Umbilical cord (tissue), 1 donor: ENCODE measurements at regions not wholly inside any gene's neighbourhood (a gene's known extent, or its start where the extent isn't known, plus 50 kb on each side); places are given as distances from the start of the nearest gene placed in this dataset.
"Not testable (repeated sequence)": the region's sequence is repeated elsewhere in the genome, so short reads cannot be mapped to it uniquely, and the experiment has no call there.

Experiments
- DNase-seq: peaks from one replicate; pipeline ENCODE4 v3.0.0-alpha.2; 2015; ENCODE audit warnings: low spot score

DNA sequence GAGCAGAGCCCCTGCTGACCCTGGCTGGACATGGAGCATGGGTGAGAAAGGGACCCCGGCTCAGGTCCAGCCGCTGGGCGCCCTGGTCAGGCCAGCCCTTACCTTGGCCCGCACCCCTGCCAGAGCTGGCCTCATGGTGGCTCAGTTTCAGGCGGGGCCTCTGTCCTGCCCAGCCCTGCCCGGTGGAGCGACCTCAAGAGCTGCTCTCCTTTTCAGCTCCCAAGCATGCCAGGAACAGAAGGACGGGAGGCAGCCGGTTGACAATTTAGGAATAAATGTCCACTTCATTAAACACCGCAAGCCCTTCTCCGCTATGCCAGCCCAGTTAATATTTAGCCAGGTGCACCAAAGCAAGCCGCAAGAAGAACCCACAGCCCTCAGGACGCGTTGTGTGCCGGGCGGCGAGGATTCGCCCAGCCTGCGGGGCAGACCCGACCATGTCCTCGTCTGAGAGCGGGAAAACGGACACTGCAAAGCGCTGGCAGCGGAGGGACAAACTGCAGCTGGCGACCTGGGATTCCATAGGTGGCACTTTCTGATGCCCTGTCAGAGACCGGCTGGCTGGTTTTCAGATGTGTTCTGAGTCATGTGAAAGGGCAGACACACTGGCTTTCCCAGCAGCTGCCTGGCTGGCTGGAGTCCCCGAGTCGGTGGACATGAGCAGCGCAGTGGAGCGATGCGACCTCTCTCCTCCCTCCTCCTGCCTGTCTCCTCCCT is 221.9 kb downstream of the TTLL2 start:
- no peak for DNase-seq

DNA sequence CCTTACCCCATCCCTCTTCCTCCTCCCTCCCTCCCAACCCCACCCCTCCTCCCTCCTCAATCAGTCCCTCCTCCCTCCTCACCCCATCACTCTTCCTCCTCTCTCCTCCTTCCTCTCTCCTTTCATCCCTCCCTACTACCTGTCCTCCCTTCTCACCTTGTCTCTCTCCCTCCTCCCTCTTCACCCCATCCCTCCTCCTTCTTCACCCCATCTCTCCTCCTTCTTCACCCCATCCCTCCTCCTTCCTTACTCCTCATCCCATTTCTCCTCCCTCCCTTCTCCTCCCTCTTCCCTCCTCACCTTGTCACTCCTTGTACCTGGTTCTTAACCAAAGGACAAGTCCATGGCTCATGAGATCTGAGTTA is 222.4 kb downstream of the TTLL2 start:
- no peak for DNase-seq

DNA sequence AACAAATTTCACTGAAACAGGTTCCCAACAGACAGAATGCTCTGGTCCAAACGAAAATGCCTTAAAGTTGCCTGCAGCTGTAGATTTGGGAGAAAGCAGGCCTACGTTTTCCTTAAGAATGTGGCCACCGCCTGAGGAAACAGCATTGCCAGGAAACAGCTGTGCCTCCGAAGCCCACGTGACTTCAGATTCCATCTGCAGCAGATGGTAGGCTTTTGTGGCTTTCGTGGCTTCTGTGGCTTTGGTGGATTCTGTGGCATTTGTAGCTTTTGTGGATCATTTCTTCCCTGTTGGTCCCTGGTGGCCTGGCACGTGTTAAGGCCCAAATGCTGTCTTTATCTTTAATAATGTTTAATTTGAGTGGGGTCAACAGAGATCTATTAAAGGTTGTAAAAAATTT is 222.9 kb downstream of the TTLL2 start:
- peak; percentile 25 for DNase-seq

DNA sequence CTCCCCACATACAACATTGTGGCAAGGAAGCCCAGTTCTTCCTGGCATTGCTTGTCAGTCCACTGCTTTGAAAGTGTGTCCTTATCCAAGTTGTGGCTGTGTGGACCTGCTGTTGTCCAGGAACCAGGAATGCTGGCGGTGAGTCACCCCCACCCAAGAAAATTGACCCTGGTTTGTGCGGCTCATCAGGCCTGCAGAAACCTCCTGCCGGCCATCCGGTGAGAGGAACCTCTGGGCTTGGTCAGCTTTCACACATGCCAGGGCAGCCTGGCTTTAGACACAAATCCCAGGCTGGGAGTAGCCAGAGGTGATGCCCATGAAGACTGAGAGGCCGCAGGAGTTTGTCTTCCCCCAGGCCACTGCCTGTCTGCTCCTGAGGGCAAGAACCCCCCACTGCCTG is 223.6 kb downstream of the TTLL2 start:
- DNase-seq: no peak

DNA sequence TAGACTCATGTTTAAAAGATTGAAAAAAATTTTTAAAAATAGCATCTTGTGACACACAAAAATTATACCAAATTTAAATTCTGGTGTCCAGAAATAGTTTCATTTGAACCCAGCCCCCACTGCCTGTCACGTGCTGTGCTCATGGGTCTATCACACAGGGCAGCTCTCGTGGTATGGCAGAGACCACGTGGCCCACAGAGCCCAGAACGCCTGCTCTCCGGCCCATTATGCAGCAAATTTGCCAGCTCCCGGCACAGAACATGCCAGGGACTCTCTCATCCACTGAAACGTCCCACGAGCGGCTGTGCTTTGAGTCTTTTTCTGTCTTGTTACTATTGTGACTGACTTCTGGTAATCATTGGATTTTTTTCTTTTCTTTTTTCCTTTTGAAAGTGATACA is 224.3 kb downstream of the TTLL2 start:
- DNase-seq: no peak

DNA sequence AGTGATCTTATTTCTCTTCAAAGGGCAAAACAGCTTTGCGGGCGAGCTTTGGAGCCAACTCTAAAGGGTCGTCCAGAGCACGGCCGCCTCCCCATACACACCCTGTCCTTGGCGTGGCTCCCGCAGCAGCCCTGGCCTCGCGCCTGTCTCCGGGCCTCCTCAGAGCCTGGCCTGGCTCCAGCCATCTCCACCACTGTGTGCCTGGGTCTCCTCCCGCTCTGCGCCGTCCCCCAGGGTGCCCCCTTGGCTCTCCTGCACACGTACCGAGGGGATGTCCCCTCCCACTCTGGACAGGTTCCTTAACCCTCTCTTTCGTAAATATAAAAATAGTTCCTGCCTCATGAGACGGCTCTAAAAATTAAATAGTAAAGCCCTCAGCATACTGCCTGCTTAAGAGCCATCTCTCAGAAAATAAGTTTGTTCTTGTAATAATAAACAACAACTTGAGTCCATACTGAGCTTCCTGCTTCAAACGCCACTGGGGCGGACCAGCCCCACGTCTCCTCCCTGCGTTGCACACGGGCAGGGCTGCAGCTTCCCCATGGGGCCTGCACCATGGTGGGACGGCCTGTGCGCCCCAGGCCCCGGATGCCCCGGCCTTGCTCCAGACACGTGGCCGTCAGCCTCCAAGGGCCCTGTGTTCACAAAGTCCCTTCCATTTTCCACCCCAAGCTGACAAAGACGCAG is 226.2 kb downstream of the TTLL2 start:
- peak; percentile 87 for DNase-seq

DNA sequence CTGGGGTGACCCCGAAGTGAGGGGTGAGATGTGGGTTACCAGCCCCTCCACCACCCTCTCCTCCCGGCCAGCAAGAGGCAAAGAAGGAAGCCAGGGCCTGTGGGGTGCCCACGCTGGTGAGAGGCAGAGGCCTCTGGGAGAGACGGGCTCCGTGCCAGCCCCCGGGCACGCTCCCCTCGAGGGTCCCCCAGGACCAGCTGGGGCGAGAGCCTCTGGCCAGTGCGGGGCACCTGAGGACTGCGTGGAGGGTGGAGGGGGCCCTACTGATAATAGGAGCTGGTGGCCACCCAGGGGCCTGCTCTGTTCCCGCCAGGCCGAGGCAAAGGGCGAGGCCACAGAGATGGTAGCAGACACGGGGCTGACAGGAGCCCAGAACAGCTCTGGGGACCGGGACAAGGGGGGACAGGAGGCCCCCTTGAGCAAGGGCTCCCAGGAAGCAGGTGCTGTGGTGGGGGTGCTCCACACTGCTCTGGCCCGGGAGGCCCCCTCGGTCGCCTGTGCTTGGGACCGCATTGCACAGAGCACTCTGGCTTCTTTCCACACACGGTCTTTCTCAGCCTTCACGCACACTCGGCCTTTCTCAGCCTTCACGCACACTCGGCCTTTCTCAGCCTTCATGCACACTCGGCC is 226.9 kb downstream of the TTLL2 start:
- no peak for DNase-seq

DNA sequence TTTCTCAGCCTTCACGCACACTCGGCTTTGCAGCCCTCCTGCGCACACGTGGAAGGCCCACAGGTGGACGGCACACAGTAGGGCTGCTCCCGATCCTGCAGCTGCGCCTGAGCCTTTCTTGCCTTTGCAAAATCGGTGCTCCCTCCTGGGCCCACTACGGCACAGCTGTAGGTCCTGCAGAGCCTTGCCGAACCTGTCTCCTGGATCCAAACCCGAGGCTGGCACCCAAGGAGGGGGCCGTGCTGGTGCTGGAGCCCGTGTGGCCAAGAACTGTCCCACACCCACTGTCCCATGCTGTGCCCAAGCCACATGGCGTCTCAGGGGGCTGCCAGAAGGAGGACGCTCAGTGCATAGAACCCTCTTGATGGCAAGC is 227.4 kb downstream of the TTLL2 start:
- no peak for DNase-seq

DNA sequence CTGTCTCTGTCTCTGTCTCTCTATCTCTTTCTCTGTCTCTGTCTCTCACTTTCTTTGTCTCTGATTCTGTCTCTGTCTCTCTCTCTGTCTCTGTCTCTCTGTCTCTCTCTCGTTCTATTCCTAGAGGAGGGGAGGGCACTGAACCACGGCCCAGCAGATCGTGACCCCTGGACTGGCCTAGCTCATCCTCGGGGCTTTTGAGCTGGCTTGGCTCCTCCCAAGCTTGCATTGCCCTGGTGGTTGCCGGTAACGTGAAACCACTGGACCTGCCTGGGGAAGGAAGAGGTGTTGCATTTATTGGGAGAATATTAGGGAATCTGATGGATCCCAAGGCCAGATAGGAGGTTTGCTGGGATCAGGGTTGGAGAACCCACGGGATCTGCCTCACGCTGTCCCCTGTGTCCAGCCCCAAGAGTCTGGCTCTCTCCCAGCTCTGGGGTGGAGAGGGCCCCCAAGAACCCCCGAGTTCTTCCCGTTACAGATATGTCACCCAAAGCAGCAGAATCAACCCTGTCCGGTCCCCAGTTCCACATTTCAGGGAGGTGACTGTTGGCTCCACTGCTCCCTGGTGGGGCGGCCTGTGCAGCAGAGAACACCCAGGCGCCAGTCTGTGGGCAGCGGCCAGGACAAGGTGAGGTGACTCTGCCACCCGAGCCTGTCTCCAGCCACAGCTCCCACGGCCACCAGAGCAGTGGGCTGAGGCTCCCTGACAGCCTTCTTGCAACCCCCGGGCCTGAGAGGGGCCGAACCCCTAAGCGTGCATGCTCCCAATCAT is 228.3 kb downstream of the TTLL2 start:
- no peak for DNase-seq

DNA sequence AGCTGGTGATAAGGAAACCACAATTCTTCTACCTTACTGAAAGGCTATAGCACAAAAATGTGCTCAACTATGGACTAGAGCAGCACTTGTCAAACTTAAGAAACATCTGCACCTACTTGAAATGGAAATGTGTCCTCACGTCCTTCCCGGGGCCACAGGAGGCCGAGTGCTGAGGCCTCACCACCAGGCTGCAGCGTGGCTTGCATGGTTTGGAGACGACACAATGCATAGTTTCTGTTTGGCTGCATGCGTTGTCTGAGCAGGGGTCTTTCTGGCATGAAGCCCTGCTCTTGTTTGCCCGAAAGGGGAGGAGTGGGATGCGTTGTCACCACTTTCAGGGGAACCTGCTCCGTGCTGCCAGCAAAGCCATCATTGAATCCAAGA is 228.8 kb downstream of the TTLL2 start:
- DNase-seq: no peak

DNA sequence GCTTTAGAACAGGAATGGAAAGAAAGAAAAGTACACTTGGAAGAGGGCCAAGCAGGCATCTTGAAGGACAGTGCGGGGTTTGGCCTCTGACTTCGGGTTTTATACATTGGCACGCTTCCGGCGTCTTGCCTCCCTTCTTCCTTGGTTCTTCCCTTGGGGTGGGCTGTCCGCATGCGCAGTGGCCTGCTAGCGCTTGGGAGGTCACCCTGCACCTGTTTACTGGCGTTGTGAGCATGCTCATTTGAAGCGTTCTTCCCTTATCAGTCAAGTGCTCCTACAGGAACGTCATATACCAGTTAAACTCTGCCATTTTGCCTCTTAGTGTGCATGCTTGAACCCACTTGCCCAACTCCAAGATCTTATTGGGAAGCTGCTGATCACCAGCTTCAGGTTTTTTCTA is 230.0 kb downstream of the TTLL2 start:
- no peak for DNase-seq

DNA sequence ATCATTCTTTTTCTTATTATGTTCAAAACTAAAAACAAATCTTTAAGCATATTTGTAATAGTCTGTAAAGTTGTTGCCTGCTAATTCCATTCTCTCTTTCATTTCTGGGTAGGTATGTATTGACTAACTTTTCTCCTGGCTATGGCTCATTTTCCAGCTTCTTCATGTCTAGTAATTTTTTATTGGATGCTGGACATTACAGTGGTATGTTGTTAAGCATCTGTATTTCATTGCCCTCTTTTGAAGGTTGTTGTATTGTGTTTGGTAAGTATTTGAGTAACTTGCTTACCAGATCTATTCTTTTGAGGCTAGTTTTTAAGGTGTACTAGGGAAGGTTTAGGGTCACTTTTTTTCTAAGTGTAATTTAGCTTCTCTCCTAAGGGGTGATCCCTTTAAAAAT is 230.9 kb downstream of the TTLL2 start:
- DNase-seq: no peak

DNA sequence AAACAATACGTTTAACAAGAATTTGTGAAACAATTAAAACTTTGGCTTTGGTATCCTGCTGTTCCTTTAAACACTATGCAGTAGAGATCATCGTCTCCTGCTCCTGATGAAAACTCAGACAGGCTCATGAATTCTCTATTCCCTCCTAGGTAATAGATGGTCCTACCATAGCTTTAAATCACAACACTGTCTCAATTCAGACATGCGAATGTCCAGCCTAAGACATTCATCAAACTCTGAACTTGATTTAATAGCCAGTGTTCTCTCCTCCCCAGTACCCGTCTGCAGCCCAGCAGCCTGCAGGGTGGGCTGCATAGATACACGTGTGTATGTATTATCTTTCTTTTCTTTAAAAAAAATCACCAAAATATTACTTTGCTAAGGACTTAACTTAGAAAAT is 232.8 kb downstream of the TTLL2 start:
- DNase-seq: no peak

DNA sequence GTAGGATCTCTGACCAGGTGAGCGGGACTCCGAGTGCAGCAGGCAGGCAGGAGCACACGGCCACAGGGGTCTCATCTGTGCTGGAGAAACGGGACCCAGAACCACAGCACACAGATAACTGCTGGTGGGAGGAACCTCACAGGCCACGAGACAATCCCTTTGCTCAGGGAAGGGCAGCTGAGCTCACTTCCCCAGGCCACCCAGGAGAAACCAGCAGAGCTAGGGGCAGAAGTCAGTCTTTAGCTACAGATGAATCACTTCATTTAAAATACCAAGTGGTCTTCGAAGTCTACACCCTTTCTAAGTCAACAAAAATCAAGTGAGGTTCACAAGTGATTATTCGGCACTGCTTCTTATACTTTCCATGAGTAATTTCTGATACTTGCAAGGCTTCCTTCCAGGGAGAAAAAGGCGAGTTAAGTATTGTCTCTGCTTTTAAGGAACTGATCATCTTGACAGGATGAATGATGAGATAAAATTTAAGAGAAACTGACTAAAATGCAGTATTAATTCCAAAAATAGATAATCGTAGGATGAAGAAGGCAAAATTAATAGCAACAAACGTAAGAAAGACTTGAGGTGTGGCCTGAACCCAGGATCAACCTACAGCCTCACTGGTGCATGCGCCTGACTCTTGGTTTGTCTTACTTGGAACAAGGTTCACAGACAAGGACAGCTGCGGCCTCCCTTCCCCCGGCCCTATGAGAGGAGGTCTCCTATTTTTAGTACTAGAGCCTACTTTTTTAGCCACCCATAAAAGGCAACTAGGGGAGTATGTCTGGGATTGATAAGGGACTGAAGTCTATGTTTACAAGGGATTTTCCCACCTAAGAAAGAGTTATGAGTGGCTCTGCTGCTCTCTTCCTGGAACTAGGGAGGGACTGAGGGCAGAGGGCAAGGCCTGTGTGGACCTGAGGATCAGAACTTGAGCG is 233.6 kb downstream of the TTLL2 start:
- peak; percentile 76 for DNase-seq

DNA sequence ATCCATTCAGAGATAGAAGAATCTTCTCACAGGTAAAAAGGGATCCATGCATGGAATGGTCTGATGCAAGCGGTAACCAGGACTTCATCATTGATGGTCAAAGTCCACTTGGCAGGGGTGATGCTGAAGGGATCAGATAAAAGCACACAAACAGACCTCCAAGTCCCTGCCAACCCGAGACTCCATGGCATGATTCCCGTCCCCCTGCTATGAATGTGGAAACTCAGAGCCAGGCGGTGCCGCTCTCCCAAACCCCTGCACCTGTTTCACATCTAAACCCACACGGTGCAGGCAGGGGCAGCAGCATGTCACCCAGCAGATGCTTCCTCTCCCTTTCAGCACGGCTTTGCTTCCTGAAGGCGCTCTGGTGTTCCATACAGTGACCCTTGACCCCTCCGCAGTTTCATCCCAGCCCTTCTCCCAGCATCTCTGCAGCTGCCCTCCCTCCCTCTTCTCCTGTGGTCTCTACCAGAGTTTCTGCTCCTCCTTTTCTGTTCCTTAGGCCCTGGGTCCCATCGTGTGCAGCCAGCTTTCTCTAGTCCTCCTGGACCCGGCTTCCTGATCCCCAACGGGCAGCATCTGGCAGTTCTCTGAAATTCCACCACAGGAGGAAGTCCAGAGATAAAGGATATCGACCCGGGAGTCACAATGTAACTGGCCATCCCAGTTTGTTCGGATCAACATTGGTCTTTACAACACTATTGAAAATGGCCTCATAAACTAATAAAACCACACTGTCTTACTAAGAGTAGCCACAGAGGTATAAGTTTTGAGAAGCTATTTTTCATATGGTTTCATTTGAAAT is 235.0 kb downstream of the TTLL2 start:
- DNase-seq: no peak

DNA sequence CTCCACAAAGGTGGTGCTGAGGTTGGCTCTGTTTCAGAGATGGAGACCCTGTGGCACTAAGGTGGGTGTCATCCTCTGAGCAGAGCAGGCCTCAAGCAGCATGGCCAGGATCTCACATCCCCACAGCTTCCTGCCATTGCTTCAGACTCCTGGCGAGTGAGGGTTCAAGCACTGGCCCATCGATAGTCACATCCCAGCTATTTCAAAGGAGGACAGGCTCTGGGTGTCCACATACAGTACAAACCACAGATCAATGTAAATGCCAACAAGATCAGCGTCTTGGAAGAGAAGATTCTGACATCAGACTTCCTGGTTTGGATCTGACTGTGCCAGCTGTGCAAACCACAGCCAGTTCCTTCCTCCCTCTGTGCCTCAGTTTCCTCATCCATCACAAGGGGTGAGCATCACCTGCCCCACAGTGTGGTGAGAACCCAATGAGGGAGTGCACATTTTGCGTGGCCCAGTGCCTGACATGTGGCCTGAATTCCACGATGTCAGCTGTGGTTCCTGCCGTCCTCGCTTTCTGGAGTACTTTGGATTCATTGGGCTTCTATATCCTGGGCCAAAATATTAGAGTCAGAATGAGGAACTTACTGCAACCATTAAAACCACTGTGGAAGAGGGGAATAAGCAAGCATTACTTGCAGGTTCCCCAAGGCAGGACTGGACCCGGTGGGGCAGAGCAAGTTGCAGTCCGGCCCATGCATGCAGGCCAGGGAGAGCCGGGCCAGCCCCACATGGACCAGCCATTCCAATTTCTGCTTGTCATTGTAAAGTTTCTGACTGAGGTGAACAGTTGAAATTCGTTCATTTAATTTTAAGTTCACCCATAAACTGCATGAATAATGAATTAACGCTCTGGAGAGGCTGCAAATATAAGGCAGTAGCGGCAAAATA is 236.0 kb downstream of the TTLL2 start:
- DNase-seq: no peak

DNA sequence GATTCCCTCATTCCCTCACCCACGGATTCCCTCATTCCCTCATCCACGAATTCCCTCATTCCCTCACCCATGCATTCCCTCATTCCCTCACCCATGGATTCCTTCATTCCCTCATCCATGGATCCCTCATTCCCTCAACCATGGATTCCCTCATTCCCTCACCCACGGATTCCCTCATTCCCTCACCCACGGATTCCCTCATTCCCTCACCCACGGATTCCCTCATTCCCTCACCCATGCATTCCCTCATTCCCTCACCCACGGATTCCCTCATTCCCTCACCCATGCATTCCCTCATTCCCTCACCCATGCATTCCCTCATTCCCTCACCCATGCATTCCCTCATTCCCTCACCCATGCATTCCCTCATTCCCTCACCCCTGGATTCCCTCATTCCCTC is 238.0 kb downstream of the TTLL2 start:
- not testable (repeated sequence) for DNase-seq

DNA sequence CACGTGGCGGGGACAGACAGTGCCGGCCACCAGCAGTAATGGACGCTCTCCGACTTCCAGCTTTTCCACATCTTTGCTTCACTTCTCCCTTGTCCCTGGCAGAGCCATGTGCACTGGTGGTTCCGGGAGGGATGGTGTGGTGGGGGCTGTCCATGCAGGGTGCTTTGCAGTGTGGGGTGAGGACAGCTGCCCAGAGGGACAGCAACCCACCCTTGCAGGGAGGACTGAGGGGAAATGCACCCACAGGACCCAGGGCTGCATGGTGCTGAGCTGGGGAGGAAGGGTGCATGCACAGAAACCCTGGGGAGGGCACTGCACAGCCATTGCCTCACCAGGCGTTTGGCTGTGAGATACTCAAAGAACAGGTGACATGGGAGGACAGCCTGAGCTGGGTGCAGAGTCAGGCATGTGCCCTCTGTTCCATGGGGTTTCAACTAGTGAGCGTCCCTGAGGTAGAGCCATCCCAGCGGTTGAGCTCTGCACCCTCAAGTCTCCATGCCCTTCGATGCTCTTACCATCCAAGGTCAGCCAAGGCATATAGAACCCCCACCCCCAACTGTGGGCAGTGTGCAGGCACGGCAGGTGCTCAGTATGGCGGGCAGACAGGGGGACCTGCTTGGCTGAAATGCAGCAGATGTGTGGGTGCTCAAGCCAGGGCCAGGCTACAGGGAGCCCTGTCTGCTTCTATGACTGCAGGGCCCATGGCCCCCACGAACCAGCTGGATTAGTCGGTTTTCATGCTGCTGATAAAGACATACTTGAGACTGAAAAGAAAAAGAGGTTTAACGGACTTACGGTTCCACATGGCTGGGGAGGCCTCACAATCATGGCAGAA is 239.7 kb downstream of the TTLL2 start:
- no peak for DNase-seq

DNA sequence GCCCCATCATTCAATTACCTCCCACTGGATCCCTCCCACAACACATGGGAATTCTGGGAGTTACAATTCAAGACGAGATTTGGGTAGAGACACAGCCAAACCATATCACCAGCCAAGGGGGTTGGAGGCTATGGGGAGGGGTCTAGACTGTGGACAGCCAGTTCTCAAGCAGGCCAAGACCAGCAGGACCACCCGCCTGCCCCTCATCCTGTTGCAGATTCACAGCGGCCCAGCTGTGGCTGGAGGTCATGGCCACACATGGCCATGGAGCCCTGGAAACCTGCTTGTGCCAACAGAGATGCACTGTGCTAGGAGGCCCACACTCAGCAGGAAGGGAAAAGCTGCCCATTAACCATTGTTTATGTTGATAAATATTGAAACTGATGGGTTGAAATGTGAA is 240.5 kb downstream of the TTLL2 start:
- no peak for DNase-seq
